KG1 (cell line): ENCODE measurements at regions not wholly inside any gene's neighbourhood (a gene's known extent, or its start where the extent isn't known, plus 50 kb on each side); places are given as distances from the start of the nearest gene placed in this dataset.
"Not testable (repeated sequence)": the region's sequence is repeated elsewhere in the genome, so short reads cannot be mapped to it uniquely, and the experiment has no call there.

Experiments used
- DNase-seq: peaks from one replicate; lab custom pipeline; 2025; lab: John Stamatoyannopoulos, UW

- DNase-seq: peak; percentile 20
Measured at GRCh38 chr6:125354649-125355048, 52.9 kb upstream of the HDDC2 start.

GRCh38 chr6:125356884-125357283, 55.1 kb upstream of the HDDC2 start:
- no peak for DNase-seq

- DNase-seq: no peak
Measured at GRCh38 chr6:125357515-125358256, 55.9 kb upstream of the HDDC2 start.

GRCh38 chr6:125358898-125359297, 57.1 kb upstream of the HDDC2 start:
- no peak for DNase-seq

- no peak for DNase-seq
Measured at GRCh38 chr6:125361868-125362267, 60.1 kb upstream of the HDDC2 start.

DNA sequence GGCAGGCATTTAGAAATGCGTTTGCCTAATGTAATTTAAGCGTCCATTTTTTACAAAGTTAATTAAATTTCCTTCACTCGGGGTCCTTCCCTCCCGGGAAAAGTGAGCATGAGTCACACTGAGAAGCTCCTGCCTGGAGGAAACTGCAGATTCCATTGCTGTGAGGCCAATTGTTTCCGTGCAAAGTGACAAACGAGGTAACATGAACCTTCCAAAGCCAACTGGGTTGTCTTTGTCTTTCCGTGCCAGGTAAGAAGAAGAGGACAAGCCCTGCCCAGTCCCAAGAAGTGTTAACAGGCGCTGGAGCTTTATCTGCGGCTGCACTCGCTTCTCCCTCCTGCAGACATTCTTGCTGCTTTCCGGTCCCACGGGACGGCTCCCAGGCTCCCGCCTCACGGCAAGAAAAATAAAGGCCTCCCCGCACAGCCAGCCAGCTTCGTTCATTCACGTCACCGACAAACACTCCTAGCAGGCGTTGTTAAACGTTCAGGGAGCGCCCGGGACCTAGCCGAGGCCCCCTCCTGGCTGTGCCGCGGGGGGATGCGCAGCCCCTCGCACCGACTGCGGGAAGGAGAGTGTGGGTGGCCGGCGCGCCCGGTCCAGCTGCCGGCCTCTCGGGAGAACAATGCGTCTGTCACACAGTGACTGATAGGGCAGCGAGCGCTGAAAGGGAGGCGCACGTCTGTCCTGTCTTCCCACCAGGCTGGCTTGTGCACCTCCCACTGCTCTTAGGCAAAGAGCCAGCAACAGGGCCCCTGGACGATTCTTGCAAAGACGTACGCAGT, 61.5 kb upstream of the HDDC2 start:
- DNase-seq: no peak

DNA sequence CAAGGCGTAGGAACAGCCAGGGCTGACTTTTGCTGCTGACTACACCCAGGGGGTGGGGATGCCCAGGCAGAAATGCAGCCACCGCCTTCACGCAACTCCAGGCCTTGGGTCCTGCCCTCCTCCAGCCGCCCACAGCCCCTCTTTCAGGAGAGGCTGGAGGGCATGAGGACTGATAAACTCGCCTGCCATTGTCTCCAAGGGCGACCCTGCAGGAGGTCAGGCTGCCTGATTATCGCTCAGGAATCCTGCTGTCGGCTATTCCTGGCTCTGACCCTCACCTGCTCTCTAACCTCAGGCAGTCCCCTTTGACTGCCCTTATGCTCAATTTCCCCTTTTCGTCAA, 62.0 kb upstream of the HDDC2 start:
- no peak for DNase-seq

DNA sequence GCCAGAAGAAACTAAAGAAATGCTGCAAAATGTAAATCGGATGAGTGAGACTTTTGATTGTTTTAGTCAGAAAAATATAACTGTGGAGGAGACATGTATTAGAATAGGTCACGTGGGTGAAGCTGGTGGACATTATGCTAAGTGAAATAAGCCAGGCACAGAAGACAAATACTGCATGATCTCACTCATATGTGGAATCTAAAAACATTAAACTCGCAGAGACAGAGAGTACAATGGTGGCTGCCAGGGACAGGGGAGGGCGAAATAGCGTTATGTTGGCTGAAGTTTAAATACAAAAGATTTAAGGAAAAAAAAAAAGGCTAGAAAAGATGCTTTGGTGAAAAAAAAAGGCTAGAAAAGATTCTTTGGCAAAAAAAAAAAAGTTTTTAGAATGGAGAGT, 63.5 kb upstream of the HDDC2 start:
- DNase-seq: no peak

DNA sequence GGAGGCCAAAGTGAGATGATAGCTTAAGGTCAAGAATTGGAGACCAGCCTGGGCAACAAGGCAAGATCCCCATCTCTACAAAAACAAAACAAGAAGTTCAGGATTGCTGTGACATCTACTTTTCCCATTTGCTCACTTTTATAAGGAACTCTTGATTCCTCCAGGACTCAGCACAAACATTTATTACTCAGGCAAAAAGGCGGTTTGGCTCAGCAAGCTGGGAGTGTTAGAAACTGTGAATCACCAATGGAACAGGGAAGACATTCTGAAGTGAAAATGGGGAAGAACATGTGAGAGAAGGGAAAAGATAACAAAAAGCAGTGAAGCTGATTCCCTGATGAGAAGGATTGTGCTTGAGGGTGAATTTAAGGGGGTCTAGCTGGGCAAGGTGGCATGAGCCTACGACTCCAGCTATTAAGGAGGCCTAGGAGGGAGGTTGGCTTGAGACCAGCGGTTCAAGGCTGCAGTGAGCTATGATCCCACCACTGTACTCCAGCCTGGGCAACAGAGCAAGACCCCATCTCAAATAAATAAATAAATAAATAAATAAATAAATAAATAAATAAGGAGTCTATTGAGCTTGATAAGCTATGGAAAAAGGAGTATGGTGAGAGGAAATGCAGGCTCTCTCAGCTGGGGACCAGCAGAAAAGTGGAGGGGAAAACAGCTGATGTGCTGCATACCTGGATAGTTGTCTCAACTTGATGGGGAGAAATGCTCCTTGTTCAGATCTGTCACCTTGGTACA, 65.4 kb upstream of the HDDC2 start:
- DNase-seq: no peak

GRCh38 chr6:125370343-125370742, 68.6 kb upstream of the HDDC2 start:
- DNase-seq: no peak

DNA sequence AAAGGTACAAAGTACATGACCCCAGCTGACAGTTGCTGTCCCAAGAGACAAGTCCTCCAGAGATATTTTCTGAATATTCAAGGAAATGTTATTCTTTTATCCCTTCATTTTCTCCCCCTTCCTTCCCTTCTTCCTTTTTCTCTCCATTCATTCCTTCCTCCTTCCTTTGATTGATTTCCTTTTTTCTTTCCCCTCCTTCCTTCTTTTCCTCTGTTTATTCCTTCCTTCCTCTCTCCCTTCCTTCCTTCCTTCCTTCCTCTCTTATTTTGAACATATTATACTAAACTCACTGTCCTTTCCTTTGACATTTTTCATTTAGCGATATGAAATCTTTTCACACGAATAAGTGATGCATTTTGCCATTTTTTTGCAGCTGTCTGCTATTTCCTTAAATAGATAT, 73.2 kb upstream of the HDDC2 start:
- DNase-seq: no peak

DNA sequence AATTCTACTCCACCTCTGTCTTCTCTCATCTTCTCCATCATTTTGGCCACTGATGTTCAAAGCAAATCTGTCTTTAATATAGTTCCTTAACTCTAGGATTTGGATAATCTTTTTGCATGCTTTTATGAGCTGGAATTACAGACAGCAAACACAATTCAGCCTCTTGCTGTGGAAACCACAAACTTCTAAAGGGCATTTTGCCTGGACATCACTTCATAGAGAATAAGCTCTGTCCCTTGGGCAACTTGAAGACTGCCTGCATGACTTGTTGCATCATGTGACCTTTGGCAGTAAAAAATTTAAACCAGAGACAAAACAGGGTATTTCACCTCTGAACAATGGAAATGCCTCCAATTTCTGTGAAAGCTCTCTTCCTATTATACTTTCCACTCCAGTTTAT, 74.1 kb upstream of the HDDC2 start:
- no peak for DNase-seq

DNA sequence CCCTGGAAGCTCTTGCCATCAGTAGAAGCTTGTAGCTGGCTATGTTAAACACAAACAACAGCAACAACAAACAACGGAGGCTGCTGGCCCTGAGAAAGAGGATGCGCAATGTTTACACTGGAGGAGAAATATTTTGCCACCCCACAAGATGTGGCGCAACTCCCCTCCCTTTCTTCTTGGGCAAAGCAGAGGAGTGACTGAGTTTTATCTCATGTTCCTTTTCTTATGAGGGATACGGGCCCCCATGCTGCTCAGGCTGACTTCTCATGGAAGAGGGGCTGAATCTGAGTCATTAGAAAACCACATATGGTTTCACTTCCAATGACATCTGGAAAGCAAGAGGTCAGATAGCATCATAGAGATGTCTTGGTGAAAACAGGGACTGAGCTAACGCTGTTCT, 75.9 kb upstream of the HDDC2 start:
- no peak for DNase-seq

- DNase-seq: no peak
Measured at GRCh38 chr6:125379174-125379573, 77.4 kb upstream of the HDDC2 start.

GRCh38 chr6:125380474-125380873, 78.7 kb upstream of the HDDC2 start:
- no peak for DNase-seq

- DNase-seq: not testable (repeated sequence)
Measured at GRCh38 chr6:125386337-125386736, 84.6 kb upstream of the HDDC2 start.

DNA sequence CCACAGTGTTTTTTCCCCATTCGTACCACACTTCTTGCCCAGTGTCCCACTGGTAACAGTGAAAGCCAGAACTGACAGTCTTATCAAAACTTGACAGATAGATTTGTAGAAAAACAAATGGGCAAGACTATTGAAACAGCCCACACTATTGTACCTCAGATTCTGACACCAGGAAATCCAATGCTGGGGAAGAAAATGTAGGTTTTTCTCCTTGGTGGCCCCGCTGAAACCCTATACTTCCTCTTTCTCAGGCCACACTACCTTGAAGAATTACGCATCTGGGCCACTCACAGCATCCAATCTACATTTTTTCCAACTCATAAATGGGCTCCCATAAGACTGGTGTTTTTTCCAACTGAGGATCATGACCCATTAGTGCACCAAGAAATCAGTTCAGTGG, 90.9 kb upstream of the HDDC2 start:
- DNase-seq: no peak

- peak; percentile 16 for DNase-seq
Measured at GRCh38 chr6:125393449-125393858, 91.7 kb upstream of the HDDC2 start.

GRCh38 chr6:125406741-125407140, 105.0 kb upstream of the HDDC2 start:
- DNase-seq: no peak

- no peak for DNase-seq
Measured at GRCh38 chr6:125414507-125414906, 112.7 kb upstream of the HDDC2 start.

- no peak for DNase-seq
Measured at GRCh38 chr6:125415913-125416312, 114.1 kb upstream of the HDDC2 start.

GRCh38 chr6:125421836-125422235, 120.1 kb upstream of the HDDC2 start:
- no peak for DNase-seq

DNA sequence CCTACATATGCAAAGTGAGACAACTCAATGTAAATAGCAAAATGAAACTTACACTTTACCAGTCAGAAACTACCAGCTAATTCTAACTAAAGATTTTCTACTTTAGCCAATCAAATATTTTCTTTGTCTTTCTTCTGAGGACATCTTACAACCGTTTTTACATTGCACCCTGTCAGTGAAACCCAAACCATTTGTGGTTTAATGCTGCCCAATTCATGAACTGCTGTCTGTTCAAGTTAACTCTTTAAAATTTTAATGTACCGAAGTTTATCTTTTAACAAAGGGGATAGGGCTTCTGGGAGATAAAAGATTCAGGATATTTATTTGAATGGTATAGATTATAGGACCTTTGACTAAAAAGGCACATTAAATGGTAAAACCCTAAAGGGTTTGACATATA, 121.3 kb upstream of the HDDC2 start:
- no peak for DNase-seq
